Endometrium (tissue), 2 donors: ENCODE measurements at regions not wholly inside any gene's neighbourhood (a gene's known extent, or its start where the extent isn't known, plus 50 kb on each side); places are given as distances from the start of the nearest gene placed in this dataset.
"Not testable (repeated sequence)": the region's sequence is repeated elsewhere in the genome, so short reads cannot be mapped to it uniquely, and the experiment has no call there.

ENCODE experiments used
- FAIRE-seq: peaks from 2 replicates; lab custom pipeline; 2012; peaks lifted over from hg19 to GRCh38; lab: Jason Lieb, UNC
- donor health status: control.
- donor health status: control.

DNA sequence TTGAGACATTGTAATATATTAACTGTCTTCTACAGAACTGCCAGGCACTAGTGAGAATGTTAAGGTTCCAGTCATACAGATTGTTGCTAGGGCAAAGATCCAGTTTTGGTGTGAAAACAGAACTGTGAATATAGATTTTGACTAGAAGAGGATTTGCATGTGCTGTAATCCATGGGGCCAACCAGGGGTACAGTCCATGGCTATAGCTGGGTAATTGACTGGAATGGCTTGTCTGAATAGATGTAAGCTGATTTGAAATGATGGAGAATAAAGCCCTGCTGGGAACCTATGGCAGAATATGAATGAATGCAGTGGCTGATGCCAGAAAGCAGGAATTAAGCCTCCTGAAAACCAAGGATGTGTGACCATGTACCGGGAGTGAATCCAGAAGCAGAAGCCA, 748.5 kb upstream of the CDH10 start:
- FAIRE-seq: no peak

DNA sequence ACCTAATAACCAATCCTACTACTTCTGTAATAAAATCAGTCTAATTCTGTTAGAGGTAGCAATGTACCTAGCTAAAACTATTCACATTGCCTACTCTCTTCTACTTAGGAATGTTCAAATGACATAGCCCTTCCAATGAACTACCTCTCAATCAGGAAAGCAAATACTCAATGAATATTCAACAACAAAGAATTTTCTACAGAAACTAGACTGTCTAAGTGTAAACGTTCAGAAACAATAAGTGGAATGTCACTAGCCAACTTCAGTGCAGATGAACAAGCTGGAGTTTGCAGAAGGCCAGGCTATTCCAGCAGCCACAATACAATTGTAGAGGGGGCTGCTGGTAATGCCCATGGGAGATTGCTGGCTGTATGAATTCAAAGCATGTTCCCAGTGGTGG, 743.2 kb upstream of the CDH10 start:
- FAIRE-seq: no peak

DNA sequence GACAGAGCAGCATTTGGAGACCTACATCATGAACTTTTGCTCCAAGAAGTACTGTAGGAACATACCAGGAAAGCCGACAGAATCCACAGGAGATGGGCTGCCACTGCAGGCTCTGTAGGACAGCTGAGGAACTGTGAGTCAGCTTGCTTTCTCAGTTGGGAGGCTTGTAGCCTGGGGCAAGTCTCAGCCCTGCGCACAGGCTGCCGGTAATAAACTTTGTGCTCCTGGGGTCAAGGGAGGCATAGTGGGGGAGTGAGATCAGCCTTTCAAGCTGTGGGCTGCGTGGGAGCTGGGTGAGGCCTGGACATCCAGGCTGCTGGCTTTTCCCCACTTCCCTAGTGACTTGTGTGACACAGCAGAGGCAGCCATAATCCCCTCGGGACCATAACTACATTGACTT, 718.0 kb upstream of the CDH10 start:
- FAIRE-seq: no peak

DNA sequence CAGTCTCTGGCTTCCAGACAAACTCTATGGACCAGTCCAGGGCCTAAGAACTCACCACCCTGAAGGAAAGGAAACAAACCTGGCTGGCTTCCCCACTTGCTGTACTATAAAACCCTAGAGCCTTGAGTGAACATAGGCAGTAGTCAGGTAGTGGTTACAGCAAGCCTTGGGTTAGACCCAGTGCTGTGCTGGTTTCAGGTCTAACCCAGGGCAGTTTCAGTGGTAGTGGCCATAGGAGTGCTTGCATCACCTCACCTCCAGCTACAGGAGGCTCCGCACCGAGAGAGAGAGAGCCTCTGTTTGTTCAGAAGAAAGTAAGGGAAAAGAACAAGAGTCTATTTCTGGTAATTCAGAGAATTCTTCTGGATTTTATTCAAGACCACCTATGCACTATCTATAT, 714.1 kb upstream of the CDH10 start:
- FAIRE-seq: no peak

DNA sequence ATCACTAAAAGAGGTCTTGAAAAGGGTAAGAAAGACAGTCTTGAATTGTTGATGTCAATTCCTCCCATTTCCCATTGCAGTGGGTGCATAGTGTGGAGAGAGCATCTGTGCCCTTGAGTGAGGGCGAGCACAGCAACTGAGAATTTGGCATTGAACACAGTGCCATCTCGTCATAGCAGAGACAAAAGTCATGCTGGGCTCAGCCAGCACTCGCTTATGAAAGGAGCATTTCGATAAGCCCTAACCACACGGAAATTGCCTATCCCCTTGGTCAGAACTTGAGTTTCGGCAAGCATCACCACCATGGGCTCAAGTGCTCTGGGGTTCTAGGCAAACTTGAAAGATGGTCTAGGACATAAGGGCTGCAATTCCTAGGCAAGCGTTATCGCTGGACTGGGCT, 712.8 kb upstream of the CDH10 start:
- no peak for FAIRE-seq

DNA sequence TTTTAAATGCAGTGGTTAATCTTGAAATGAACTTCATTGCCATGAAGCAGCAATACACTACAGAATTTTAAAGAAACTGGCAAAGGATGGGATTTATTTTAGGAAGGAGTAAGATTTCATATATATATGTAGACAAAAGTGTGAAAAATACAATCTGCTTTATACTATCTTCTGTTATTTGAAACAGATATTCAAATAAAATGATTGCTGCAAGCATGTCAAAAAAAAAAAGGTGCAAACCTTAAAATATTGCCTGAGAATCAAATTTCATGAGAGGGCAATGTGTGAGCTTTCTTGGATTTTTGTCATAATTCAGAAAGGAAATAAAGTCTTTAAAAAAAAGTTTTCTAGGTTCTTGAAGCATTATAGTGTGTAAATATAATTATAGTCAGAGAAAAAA, 705.0 kb upstream of the CDH10 start:
- FAIRE-seq: no peak

DNA sequence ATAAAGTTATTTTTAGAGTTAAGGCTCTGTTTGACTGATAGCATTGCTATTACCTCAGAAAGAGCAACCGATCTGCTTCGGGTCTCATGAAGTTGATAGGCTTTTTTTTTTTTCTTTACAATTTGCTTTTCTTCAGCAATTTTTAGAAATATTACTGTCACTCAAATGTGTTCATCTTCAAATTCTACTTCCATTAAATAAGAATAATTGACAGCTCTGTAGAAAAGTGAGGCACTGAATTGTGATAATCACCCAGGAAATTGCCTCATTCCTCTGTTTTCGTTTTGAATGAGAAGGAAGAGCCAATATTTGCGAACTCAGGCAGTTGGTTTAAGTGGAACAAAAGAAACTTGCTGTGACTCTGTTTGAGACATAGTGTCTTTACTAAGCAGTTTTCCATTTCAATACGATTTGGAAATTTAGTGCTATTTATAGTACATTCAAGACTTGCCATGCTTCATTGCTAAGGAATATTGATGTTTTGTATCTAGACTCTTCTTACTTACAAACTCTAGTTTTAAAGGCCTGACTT, 700.5 kb upstream of the CDH10 start:
- FAIRE-seq: no peak

DNA sequence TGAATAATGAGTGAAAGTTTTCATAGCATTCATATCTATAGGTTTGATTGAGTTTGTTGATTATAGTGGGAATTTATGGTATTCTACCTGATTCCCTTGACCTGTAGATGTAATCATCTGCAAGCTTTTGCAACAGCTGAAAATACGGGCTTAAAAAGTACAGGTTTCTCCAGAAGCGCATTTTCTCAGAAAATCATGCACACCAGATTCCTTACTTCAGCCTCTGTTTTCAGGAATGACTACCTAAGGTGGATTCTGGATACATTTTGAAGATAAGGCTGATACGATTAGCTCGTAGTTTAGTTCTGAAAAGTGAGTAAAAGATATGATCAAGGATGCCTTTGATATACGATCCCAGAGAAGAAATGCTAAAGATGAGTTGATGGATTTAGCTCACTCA, 694.8 kb upstream of the CDH10 start:
- FAIRE-seq: no peak

DNA sequence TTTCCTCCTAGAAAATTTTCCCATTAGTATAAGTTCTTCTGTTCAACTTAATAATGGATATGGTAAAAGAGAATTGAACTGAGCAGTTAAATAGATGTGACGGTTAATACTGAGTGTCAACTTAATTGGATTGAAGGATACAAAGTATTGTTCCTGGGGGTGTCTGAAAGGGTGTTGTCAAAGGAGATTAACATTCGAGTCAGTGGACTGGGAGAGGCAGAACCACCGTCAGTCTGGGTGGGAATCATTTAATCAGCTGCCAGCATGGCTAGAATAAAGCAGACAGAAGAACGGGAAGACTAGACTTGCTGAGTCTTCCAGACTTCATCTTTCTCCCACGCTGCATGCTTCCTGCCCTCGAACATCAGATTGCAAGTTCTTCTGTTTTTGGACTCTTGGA, 689.6 kb upstream of the CDH10 start:
- FAIRE-seq: no peak

DNA sequence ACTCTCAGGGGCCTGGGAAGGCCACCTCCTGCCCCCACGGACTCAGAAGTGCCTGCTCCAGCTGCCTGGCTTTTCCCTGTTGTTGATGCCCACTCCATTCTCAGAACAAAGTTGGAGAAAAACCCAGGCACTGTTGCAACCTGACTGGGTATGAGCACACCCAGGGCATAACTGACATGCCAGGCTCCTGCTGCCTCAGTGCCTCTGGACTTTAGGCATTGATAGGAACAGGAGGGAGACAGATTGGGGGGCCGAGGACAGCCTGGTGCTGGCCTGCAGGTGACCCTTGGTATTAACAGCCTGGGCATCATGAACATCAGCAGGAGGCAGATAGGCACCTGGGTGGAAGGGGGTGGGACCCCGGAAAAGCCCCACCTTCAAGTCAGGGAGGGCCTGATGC, 685.9 kb upstream of the CDH10 start:
- no peak for FAIRE-seq

DNA sequence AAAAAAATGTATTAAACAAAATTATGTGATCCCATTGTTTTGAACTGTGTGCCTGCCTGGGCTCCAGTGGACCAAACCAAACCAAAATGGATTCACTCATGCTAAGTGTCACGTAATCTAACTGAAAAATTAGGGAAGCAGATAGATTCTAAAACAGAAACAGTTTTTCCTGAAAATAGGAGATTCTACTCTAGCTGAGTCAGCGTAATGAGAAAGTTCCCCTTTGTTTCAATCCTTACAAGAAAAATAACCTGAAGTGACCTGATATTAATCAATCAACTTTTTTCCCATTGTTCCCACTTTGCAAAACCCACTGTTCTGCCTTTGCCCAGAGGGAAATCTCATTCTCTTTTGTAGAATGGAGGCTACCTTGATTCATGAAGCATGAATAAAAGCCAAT, 682.4 kb upstream of the CDH10 start:
- no peak for FAIRE-seq

DNA sequence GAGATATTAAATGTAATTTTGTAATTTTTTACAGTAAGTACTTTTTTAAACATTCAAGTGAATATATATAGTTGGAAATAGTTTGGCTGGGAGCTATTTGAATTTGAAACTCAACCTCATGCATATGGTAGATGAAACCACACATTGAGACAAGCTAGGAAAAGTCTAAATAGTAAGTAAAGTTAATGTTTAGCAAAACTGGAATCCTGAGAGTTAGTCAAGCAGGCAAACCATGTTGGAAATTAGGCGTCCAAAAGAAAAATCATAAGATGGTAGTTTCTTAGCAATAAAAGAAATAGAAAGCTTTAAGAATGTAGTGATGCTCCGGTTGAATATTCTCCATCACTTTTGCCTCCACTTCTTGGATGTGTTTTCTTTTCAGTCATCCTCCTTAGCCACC, 657.1 kb upstream of the CDH10 start:
- FAIRE-seq: no peak

DNA sequence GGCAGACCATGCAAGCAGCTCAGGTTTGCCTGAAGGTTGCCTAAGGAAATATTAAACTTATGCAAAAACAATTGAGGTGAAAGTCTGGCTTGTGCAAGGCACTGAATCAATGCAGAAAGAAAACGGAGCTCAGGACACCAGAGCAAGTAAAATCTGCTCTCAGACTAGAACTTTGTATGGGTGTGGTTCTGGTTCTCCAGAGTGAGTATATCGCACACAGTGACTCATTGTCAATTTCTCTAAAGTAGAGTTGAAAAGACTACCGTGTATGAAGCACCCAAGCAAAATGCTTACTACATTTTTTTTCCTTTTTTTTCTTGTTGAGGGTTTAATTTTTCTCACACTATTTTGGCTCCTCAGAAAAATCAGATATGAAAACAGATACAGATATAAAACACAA, 650.3 kb upstream of the CDH10 start:
- no peak for FAIRE-seq

DNA sequence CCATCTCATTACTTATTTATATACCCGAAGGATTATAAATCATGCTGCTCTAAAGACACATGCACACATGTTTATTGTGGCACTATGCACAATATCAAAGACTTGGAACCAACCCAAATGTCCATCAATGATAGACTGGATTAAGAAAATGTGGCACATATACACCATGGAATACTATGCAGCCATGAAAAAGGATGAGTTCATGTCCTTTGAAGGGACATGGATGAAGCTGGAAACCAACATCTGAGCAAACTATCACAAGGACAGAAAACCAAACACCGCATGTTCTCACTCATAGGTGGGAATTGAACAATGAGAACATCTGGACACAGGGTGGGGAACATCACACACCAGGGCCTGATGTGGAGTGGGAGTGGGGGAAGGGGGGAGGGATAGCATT, 645.0 kb upstream of the CDH10 start:
- not testable (repeated sequence) for FAIRE-seq

DNA sequence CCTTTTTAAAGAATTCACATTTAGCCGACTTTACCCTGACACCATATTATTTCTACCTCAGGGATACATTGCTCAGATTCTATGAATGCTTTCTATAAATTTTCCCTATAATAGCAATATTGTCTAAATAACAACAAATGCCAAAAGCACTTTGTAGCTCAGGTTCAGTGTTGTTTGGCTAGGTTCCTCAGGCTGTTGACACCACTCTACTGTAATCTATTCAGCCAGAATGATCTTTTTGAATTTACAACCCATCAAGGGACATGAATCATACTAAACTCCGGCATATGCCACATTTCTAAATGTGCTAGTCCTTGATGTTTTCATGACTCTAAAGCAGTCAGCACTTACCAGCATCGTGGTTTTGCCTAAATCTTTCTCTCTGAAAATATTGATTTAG, 641.5 kb upstream of the CDH10 start:
- no peak for FAIRE-seq

DNA sequence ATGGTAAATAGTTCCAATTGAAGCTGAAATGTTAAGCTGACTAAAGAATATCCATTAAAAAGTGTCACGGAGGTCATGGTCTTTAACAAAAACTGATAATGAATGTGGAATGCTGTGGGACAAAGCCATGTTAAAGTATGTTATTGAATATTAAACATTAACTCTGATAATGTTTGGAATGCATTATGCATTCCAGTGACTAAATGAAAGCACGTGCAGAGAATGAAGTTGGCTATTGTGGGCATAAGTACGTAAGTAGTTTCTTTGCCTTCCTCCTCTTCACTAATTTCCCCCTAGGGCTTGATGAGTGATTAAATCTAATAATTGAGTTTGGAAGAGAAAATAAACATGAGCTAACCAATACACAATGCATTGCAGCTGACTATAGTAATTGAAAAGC, 640.4 kb upstream of the CDH10 start:
- no peak for FAIRE-seq

DNA sequence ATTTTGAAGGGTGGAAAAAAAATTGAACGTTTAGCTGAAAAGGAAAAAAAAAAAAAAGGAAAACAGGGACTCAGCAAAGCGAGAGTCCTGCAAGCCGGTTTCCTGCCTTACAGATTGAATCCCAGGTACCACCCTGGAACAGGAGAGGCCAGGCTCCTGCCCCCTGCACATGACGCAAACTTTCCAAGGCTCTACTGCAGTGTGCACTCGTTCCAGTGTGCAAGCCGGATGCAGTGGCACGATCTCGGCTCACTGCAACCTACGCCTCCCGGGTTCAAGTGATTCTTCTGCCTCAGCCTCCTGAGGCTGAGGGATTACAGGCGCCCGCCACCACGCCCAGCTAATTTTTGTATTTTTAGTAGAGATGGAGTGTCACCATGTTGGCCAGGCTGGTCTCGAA, 618.7 kb upstream of the CDH10 start:
- not testable (repeated sequence) for FAIRE-seq

DNA sequence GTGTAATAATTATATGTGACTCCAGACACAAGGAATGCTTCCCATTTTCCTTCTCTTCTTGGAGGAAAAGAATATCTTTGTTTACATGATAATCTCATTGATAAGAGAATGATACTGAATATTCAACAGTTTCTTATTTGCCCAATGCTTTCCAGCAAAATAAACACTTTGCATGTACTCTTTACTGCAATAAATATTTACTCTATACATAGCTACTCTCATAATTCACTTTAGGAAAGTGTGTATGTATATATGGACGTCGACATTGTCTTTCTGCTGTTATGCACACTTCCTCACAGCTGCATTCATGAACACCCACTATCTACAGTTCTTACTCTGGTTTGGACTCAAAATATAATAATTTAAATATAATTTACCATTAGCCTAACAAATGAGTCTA, 617.4 kb upstream of the CDH10 start:
- FAIRE-seq: no peak

DNA sequence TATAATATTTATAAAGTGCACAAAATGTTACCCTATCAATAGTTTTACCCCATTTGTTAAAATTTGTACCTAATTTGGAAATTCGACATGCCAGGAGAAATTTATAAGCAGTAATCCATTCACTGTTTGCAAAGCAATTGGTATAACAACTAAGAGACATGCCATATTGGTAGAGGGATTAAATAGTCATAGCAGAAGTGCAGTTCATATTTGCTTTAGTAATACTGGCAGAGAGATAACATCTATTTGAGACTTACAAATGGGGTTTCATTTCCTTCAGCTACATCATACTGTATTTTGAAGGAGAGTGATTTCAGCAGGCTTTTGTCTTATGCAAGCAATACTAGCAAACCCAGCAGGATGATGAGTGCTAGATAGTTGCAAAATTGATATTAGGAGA, 610.4 kb upstream of the CDH10 start:
- no peak for FAIRE-seq

DNA sequence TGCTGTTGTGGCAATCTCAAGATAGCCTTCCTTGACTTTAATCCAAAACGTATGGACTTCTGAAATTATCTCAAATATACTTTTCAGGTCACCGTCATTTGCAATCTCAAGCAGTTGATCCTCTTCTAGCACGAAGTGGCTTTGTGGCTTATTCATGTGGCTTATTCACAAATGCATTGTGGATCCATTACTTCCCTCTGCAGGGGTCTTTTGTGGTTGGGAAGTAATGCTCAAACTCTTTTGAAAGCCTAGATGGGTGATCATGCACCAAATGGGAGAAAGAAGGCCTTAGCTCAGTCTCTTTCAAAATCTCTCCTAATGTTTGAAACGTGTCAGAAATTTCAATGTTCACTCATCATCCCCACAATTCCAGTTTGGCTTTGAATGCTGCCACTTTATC, 597.2 kb upstream of the CDH10 start:
- FAIRE-seq: no peak

DNA sequence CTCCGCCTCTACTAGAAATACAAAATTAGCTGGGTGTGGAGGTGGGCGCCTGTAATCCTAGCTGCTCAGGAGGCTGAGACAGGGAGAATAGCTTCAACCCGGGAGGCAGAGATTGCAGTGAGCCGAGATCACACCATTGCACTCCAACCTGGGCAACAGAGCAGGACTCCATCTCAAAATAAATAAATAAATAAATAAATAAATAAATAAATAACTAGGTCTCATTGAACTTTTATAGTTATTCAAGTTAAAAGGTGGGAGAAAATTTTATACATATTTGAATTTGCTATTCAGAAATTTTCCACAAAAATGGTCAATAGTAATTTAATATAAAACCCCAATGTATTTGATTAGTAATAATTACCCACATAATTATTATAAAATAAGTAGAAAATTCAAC, 593.9 kb upstream of the CDH10 start:
- not testable (repeated sequence) for FAIRE-seq

DNA sequence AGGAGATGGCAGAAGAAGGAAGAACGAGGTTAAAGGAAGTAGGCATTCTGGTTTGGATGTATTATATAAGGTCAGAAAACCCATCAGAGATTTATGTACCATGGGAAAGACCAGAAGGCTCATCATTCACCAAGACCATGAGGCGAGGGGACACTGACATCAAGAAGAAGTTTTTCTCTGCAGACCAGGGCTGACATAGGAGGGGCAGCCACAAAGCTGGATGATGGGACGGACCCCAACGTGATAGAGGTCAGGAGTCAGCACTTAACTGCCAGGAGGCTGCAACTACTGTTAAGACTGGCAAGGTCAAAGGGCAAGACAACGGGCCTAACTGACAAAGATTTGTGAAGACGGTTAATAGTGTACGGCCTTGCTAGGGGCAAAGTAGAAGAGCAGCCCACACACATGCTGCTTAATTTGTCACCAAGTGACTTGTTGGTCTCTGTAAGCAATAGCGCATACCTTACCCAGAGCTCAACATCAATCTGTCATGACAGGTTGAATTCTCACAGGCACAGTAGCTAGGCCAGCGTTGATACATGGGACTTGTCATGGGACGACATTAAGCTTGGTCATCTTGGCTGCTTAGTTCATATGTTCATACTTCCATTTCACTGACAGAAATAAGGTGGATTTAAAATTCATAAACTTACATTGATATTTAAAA, 579.7 kb upstream of the CDH10 start:
- FAIRE-seq: no peak

DNA sequence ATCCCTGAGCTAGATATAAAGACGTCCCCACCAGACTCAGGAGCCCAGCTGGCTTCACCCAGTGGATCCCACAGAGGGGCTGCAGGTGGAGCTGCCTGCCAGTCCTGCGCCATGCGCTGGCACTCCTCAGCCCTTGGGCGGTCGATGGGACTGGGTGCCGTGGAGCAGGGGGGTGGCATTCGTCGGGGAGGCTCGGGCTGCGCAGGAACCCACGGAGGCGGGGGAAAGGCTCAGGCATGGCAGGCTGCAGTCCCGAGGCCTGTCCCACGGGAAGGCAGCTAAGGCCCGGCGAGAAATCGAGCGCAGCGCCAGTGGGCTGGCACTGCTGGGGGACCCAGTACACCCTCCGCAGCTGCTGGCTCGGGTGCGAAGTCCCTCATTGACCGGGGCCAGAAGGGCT, 555.1 kb upstream of the CDH10 start:
- FAIRE-seq: not testable (repeated sequence)

DNA sequence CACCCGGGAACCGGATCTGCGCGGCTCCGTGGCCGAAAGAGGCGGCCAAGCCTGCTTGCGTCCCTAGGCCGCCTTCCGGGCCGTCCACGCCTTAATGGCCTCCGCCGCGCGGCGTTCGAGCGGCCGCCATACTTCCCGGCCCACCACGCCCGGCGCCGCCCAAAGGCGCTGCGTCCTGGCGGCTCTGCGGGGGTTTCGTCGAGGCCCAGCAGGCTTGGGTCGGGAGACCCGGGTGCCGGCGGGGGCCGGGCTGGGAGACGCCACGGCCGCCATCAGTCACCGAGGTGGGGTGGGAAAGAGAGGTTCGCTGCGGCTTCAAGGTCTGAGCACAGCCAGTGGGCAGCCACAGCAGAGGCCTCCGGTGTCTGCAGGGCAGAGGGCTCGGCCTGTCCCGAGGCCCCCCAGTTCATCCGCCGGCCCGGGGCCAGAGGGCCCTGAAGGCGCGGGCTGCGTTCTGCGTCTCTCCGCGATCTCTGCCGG, 545.8 kb upstream of the CDH10 start:
- FAIRE-seq: no peak

DNA sequence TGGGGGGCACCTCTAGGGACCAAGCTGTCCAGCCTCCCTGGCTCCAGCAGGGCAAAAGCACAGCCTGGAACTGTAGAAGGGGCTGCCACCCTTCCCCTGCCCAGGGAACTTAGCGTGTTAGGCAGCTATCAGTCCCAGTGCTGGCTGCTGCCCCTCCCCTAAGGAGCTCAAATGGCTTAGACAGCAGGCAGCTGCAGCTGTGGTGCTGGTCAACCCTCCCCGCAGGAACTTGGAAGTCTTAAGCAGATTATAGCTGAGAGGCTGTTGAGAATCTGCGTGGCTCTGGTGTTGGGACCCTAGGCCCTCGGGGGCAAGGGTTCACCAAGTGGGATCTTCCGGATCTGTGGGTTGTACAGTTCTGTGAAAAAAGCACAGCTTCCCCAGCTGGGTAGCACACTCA, 536.5 kb upstream of the CDH10 start:
- FAIRE-seq: no peak
